ENCODE measurements at regions not wholly inside any gene's neighbourhood (a gene's known extent, or its start where the extent isn't known, plus 50 kb on each side); places are given as distances from the start of the nearest gene placed in this dataset.

GRCh38 chr3:178291574-178292370 is 244.5 kb upstream of the KCNMB2 start:
- no peak for DNase-seq (ENCODE audit: low read depth)
- TF ChIP-seq CTCF (IDR thresholded peaks at IDR 0.05; ENCODE audit: control insufficient read depth, insufficient read depth, low read depth, low read length, missing control alignments) = no peak
- no peak overlapping the region for H3K4me3 ChIP-seq (ENCODE audit: control insufficient read depth, low read depth, low read length)

DNA sequence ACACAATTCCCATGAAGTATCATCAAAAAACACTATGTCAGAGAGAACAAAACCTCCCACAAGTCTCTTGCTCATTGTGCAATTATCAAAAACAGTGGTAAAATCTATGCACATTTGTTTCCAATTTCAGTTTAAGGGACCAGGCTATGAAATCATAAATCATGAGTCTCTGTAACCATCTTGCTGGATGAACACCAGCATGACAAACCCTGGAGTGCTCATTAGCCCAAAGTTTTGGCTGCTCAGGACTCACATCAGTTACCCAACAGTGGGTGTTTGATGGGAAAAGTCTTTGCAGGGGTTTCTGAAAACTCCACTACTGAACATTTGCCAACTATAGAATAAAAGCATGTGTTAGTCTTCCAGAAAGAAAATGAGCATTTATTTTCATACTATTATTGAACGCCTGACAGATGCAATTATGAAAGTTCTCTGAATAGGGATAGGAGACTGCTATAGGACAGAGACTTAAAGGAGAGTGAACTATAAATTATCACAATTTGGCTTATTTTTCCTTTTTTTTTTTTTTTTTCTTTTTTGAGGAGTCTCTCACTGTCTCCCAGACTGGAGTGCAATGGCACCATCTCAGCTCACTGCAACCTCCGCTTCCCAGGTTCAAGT is 240.8 kb upstream of the KCNMB2 start:
- peak; percentile 98 for DNase-seq (ENCODE audit: low read depth)
- no peak for TF ChIP-seq CTCF (IDR thresholded peaks at IDR 0.05; ENCODE audit: control insufficient read depth, insufficient read depth, low read depth, low read length, missing control alignments)
- H3K4me3 ChIP-seq (ENCODE audit: control insufficient read depth, low read depth, low read length) = no peak overlapping the region

- H3K4me3 ChIP-seq (ENCODE audit: control insufficient read depth, low read depth, low read length) = no peak overlapping the region
- DNase-seq (ENCODE audit: low read depth) = peak; percentile 37
- no peak for TF ChIP-seq CTCF (IDR thresholded peaks at IDR 0.05; ENCODE audit: control insufficient read depth, insufficient read depth, low read depth, low read length, missing control alignments)
These were observed 239.0 kb upstream of the KCNMB2 start for GRCh38 chr3:178297199-178297598.

DNA sequence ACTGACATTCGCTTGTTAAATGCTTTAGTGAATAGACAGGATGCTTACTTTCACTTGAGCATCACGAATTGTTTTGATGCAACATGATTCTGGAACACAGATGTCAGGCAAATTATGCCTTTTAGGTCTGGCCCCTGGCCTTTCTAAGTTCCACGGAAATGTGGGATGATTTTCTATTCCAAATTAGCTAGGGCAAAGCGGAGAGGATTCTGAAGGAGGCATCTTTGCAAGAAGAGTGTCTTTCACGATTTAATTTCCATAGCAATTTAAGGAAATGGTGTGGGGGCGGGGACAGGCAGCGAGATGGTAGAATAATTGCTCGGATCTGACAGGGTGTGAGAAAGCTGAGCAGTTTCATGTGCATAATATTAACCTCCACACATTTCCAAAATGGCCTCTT is 238.5 kb upstream of the KCNMB2 start:
- no peak overlapping the region for H3K4me3 ChIP-seq (ENCODE audit: control insufficient read depth, low read depth, low read length)
- no peak for DNase-seq (ENCODE audit: low read depth)
- TF ChIP-seq CTCF (IDR thresholded peaks at IDR 0.05; ENCODE audit: control insufficient read depth, insufficient read depth, low read depth, low read length, missing control alignments) = no peak

DNA sequence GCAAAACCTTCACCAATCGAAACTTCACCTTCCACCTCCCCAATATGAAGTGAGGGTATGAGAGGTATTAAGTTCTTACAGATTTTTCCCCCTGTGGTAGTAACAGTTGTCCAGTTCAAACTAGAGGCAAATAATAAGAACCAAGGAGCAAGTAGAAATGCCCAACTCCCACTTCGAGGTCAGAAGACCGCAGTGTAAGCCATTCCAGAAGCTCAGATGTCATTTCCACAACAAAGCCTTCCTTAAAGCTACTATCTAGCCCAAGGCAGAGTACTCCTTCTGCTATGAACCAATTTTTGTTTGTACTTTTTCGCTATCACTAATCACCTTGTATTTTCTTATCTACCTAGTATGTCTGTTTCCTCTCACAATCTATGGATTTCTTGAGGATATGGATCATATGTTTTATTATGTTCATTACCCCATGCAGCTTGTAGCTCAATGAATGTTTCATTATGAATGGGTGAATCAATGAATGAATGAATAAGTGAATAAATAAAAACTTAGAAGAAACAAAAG is 235.7 kb upstream of the KCNMB2 start:
- no peak for DNase-seq (ENCODE audit: low read depth)
- no peak for TF ChIP-seq CTCF (IDR thresholded peaks at IDR 0.05; ENCODE audit: control insufficient read depth, insufficient read depth, low read depth, low read length, missing control alignments)
- no peak overlapping the region for H3K4me3 ChIP-seq (ENCODE audit: control insufficient read depth, low read depth, low read length)

DNA sequence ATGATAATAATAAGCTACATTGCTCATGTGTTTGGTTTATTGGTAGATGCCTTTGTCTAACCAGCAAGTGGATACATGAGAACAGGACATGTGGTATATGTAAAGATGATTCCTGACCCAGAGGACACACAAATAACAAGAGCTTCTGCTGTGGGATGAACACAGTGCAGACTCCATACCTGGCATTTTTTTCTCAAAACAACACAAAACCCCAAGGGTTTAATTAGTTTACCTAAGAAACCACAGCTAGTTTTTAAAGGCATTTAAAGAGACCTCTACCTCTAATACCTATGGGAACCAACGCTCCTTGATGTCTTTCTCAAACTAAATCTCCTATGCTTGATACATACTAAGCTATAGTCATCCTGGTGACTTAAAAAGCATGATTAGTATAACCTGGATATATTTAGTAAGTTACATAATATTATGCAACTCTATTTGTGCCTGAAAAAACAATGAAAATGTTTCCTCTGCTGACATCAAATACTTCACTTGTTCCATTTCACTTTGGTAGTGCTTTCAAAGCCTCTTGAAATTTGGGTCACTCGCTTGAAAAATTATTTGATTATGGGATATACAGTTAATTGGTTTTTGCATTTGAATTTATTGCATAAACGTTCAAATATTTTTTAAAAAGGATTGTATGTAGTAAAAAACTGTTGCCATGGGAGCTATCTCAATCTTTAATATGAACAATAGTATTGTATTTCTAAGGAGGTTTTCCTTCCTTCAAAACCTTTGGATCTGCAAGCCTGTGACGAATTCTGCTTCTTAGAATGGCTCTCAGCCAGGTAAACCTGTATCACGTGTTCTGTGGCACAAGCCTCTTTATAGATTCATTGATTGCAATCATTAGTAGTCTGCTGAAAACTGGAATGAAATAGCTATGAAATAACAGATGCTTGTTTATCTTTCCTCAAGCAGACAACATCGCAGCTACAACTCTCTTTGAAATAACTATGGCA is 233.0 kb upstream of the KCNMB2 start:
- no peak for TF ChIP-seq CTCF (IDR thresholded peaks at IDR 0.05; ENCODE audit: control insufficient read depth, insufficient read depth, low read depth, low read length, missing control alignments)
- DNase-seq (ENCODE audit: low read depth) = no peak

More for the DNA sequence above, 233.0 kb upstream of the KCNMB2 start:
- H3K4me3 ChIP-seq (ENCODE audit: control insufficient read depth, low read depth, low read length) = no peak overlapping the region
